Head of caudate nucleus (tissue), 42 donors: ENCODE measurements at regions not wholly inside any gene's neighbourhood (a gene's known extent, or its start where the extent isn't known, plus 50 kb on each side); places are given as distances from the start of the nearest gene placed in this dataset.
"Not testable (repeated sequence)": the region's sequence is repeated elsewhere in the genome, so short reads cannot be mapped to it uniquely, and the experiment has no call there.

ENCODE experiments used
- DNase-seq, 42 donors: peaks; one replicate each; pipeline versions ENCODE4 v3.0.0 to v3.0.0-alpha.2; 2020 to 2021; ENCODE audit warnings: mixed read lengths in 7 of 42
- intact Hi-C: fragments of 100-400 bp; cut with DNase I; formaldehyde crosslinking; loops from one replicate; pipeline ENCODE4 v1.15.0; 2022

DNA sequence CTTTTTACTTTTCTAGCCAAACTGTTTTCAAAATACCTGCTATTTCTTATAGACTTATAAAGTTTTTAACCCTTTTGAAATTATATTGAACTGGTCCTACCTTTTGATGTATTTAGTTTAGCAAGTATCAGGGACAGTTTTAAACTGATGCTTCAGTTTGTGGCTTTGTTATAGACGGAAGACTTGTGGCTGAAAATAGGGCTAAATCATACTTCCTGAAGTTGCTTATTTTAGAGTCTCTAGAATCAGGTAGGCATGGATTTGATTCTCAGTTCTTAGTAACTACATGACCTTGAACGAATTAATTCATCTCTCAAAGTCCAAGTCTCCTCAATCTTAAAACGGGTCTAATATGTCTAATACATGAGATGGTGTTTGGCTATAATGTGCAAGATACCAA, 322.8 kb downstream of the RAP2B start:
- intact Hi-C loops = no loop called here

GRCh38 chr3:153495422-153495821, 333.4 kb downstream of the RAP2B start:
- DNase-seq = no peak
- intact Hi-C loops = no loop called here

More for the DNA sequence above, 322.8 kb downstream of the RAP2B start:
- no peak for DNase-seq

DNA sequence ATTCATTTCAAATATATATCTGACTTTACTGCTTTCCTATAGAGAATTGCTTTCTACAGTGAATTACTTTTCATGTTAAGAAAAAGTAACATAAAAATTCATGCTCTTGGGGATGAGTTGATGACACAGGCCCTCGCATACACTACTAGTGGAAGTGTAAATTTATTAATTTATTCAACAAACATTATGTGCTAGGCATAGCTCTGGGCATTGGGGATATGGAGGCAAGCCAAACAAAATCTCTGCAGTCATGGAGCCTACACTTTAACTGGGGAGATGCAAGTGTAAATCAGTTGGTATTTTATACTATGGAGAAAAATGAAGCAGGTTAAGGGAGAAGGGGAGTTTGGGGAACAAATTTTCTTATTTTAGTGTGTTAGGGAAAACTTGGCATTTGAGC, 340.7 kb downstream of the RAP2B start:
- no peak for DNase-seq

DNA sequence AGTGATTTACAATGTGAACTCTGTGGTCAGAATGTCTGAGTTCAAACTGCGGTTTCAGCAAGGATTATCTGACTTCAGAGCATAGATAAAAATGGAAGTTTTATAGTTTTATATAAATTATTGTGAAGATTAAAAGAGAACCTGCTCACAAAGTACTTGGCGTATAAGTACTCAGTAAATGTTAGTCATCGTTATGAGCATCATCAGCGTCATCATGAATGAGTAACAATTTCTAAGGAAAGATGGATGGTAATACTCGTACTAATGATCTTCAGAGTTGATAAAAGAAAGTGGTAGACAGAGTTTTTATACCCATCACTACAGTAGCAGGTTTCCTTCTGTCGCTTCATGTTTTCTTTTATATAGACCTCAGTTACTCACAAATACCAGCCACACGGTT, 341.8 kb downstream of the RAP2B start:
- no peak for DNase-seq
- intact Hi-C loops = no loop called here

More for the DNA sequence above, 340.7 kb downstream of the RAP2B start:
- intact Hi-C loops = no loop called here

DNA sequence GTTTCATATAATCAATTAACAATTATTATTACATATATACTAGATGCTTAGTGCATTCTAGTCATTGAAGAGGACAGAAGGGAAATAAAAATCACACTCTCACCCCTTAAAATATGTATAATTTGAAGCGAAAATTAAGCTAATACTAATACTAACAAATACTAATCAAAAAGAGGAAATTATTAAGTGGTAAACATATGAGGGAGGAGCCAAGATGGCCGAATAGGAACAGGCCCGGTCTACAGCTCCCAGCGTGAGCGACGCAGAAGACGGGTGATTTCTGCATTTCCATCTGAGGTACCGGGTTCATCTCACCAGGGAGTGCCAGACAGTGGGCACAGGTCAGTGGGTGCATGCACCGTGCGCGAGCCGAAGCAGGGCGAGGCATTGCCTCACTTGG, 344.2 kb downstream of the RAP2B start:
- intact Hi-C loops, DNase-seq: not testable (repeated sequence)

DNA sequence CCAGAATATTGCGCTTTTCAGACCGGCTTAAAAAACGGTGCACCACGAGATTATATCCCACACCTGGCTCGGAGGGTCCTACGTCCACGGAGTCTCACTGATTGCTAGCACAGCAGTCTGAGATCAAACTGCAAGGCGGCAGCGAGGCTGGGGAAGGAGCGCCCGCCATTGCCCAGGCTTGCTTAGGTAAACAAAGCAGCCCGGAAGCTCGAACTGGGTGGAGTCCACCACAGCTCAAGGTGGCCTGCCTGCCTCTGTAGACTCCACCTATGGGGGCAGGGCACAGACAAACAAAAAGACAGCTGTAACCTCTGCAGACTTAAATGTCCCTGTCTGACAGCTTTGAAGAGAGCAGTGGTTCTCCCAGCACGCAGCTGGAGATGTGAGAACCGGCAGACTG, 344.7 kb downstream of the RAP2B start:
- DNase-seq, intact Hi-C loops: not testable (repeated sequence)

GRCh38 chr3:153513236-153513635, 351.2 kb downstream of the RAP2B start:
- intact Hi-C loops = no loop called here
- no peak for DNase-seq

DNA sequence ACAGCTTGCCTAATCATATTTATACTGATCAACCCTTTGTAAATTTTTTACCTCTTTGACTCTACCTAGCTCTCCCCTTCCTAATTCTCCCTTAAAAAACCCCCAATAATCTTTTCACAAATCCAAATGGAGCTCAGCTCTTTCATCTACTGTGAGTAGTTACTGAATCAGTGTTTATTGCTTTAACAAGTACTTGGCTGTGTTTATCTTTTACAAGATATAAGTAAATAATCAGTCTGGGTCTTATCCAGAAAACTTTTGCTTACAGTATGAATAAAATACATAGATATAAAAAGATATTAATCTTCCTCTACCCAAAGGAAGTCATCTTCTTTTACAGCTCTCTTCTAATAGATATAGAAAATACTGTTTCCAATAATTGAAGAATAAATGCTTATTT, 366.4 kb downstream of the RAP2B start:
- DNase-seq = no peak
- intact Hi-C loops = no loop called here

DNA sequence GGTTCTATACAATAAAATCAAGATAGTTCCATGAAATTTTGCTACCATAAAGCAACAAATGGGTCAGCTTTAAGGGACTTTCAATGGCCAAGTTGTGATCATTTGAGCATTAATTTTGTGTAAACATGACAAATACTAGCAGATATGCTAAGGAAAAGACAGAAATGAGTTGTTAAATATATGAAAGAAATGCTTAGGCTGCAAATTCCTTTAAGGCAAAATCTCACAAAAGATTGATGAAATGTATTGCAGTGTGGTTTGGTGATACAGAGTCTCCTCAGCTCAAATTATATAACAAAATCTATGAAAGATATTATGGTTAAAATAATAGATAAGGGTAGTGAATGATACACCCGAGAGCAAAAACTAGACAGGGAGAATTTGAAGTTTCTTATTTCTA, 377.2 kb downstream of the RAP2B start:
- intact Hi-C loops = no loop called here
- no peak for DNase-seq

DNA sequence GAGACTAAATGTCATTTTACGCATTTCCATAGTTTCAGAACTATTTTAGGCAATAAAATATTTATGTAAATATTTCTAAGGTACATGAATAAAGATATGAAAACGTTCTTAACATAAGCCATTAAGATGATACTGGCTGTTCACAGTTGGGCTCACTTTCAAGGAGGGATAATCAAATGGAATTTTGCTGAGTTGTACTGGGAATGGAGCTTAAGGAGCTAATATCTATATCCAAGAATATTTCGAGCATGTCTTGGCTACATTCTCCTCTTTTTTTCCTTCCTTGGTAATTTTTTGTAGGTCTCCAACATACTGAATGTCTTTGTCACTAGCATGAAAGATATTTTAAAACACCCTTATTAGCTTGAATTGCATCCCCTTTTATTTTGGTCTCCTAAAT, 383.4 kb downstream of the RAP2B start:
- intact Hi-C loops = no loop called here
- no peak for DNase-seq

GRCh38 chr3:153547970-153548369, 385.9 kb downstream of the RAP2B start:
- intact Hi-C loops = no loop called here
- DNase-seq = no peak

- DNase-seq, intact Hi-C loops: not testable (repeated sequence)
These were observed 387.7 kb downstream of the RAP2B start for GRCh38 chr3:153549686-153550085.

DNA sequence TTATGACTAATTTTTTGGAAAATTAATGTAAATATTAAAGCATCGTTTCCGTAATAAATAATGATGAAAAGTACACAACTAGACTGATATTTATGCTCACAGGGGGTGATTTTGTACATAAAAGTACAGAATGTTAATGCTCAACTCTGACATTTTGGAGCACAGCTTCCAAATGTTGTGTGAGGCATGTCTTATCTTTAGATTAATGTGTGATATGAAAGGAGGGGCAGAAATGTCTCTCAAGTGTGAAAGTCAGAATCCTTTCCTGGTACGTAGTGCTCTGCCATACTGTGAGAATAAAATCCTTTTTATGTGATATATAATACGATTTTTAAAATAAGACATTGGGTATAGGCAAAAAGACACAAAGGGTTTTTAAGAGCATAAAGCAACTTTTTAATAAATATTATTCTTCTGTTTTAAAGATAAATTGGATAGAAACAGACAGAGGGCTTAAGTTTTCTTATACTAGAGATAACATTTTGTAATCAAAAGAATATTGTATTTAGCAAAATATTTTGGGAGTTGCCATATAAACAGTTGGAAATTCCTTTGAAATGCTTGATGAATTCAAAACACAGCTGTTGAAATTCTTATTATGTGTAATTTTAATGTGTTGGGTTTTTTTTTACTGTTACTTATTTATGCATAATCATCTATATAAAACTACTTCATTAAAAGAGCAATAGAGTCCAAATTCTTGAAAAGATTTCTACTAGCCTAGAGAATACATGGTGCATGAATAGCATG, 389.7 kb downstream of the RAP2B start:
- DNase-seq = no peak
- intact Hi-C loops = no loop called here

GRCh38 chr3:153552887-153553604, 391.0 kb downstream of the RAP2B start:
- intact Hi-C loops = no loop called here
- peak in 14 of 42 donors; percentile 0 to 58 (median 10) for DNase-seq

- no peak for DNase-seq
- intact Hi-C loops = no loop called here
These were observed 391.5 kb downstream of the RAP2B start for GRCh38 chr3:153553605-153553945.

DNA sequence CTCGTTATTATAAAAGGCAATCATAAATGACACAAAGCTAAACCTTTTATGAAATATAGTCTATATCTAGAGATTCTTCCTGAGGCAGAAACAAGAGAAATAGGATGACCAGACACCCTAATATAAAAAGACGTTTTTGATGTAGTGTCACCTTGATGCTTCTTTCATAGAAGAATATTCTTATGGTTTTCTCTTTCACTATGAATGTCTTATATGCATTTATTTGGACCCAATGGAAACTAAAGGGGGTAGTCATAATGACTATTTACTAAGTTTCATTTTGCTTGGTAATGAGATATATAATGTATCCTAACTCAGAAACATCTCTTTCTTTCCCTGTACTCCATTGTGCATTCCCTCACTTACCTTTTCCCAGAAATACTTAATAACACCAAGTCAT, 393.9 kb downstream of the RAP2B start:
- DNase-seq = no peak
- intact Hi-C loops = no loop called here

DNA sequence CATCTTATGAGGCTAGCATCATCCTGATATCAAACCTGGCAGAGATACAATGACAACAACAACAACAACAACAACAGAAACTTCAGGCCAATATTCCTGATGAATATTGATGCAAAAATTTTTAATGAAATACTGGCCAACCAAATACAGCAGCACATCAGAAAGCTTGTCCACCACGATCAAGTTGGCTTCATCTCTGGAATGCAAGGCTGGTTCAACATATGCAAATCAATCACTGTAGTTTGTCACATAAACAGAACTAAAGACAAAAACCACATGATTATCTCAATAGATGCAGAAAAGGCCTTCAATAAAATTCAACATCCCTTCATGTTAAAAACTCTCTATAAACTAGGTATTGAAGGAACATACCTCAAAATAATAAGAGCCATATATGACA, 397.3 kb downstream of the RAP2B start:
- DNase-seq, intact Hi-C loops: not testable (repeated sequence)

DNA sequence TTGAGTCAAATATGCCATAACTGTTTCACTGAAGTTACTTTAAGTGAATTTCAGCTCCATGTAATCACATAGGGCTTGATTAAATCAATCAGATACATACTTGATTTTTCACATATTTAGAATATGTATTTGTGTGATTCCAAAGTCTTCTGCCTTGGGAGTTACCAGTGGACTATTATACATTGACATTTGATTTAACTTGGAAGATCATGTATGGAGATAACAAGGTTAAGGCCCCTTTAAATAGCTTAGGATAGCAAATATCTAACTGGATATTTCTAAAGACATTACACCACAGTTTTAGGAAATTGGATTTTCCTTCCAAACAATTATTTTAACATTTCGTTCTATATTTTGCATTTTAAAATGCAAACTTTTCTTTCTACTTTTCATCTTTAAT, 405.0 kb downstream of the RAP2B start:
- intact Hi-C loops = no loop called here
- DNase-seq = no peak

GRCh38 chr3:153567556-153567955, 405.5 kb downstream of the RAP2B start:
- DNase-seq = no peak
- intact Hi-C loops = no loop called here

DNA sequence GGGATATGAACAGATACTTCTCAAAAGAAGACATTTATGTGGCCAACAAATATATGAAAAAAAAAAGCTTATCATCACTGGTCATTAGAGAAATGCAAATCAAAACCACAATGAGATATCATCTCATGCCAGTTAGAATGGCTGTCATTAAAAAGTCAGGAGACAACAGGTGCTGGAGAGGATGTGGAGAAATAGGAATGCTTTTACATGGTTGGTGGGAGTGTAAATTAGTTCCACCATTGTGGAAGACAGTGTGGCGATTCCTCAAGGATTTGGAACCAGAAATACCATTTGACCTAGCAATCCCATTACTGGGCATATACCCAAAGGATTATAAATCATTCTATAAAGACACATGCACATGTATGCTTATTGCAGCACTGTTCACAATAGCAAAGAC, 408.5 kb downstream of the RAP2B start:
- intact Hi-C loops, DNase-seq: not testable (repeated sequence)

GRCh38 chr3:153572165-153572564, 410.1 kb downstream of the RAP2B start:
- no peak for DNase-seq
- intact Hi-C loops = no loop called here
